OCI-LY7 (cell line): ENCODE measurements at regions not wholly inside any gene's neighbourhood (a gene's known extent, or its start where the extent isn't known, plus 50 kb on each side); places are given as distances from the start of the nearest gene placed in this dataset. TPM values are rescaled to one million over a fixed set of nuclear protein-coding genes. Genes with fewer than 3 reads are reported as not detected.
"Not testable (repeated sequence)": the region's sequence is repeated elsewhere in the genome, so short reads cannot be mapped to it uniquely, and the experiment has no call there.

Experiments used
- BruUV-seq: library from RNA; stranded (reverse); fragments of 400-500 nt; replicated peaks from 2 replicates; lab custom pipeline; 2021; lab: Mats Ljungman, UMichigan
- CTCF ChIA-PET: fragments of 300-600 bp; sonication (Branson Sonifier 250); formaldehyde crosslinking; loops from one replicate; lab custom pipeline; 2022; ENCODE audit warnings: antibody characterized with exemption; ENCODE audit not compliant: unreplicated experiment; lab: Charles Lee
- POLR2A ChIA-PET: fragments of 300-600 bp; sonication (Branson Sonifier 250); formaldehyde crosslinking; loops from one replicate; lab custom pipeline; 2022; ENCODE audit warnings: antibody characterized with exemption; lab: Charles Lee
- DNase-seq: peaks from one replicate; pipeline ENCODE4 v3.0.0-alpha.2; 2015; ENCODE audit warnings: low spot score
- H2AFZ ChIP-seq: fragments of 200-600 bp; sonication (generic), shearing (Covaris generic); 2 replicates; pipeline ENCODE4 v1.6.1; 2014; ENCODE audit warnings: mild to moderate bottlenecking, antibody characterized with exemption, low read length, moderate library complexity
- H3K27ac ChIP-seq: fragments of 200-600 bp; sonication (generic); 2 replicates; pipeline ENCODE4 v1.5.1; 2014; ENCODE audit warnings: mixed run types, low read depth, mild to moderate bottlenecking, moderate library complexity, low read length, inconsistent platforms; ENCODE audit not compliant: poor library complexity, severe bottlenecking
- H3K36me3 ChIP-seq: fragments of 200-600 bp; sonication (generic); 2 replicates; pipeline ENCODE4 v1.6.1; 2014; ENCODE audit warnings: mild to moderate bottlenecking, antibody characterized with exemption, low read length, moderate library complexity, mixed read lengths; ENCODE audit not compliant: insufficient read depth
- H3K4me1 ChIP-seq: fragments of 200-600 bp; sonication (generic); 2 replicates; pipeline ENCODE4 v1.5.1; 2014; ENCODE audit warnings: mild to moderate bottlenecking, low read length; ENCODE audit not compliant: insufficient read depth, poor library complexity, severe bottlenecking
- H3K4me2 ChIP-seq: fragments of 200-600 bp; sonication (generic); 2 replicates; pipeline ENCODE4 v1.6.1; 2014; ENCODE audit warnings: mild to moderate bottlenecking, low read length
- H3K4me3 ChIP-seq: fragments of 200-600 bp; sonication (generic); 2 replicates; pipeline ENCODE4 v1.5.1; 2014; ENCODE audit warnings: mild to moderate bottlenecking, low read depth, low read length; ENCODE audit not compliant: poor library complexity, severe bottlenecking
- H3K79me2 ChIP-seq: fragments of 200-600 bp; sonication (generic); 2 replicates; pipeline ENCODE4 v1.6.1; 2016; ENCODE audit warnings: low read depth, mild to moderate bottlenecking, low read length, moderate library complexity, mixed read lengths; ENCODE audit not compliant: insufficient read depth
- H3K9me2 ChIP-seq: fragments of 200-600 bp; sonication (generic); 2 replicates; pipeline ENCODE4 v1.6.1; 2016; ENCODE audit warnings: mild to moderate bottlenecking, low read length, mixed read lengths; ENCODE audit not compliant: insufficient read depth
- H3K9me3 ChIP-seq: fragments of 200-600 bp; sonication (generic); 2 replicates; pipeline ENCODE4 v1.6.1; 2014; ENCODE audit warnings: mild to moderate bottlenecking, mixed run types, low read length, mixed read lengths
- H4K20me1 ChIP-seq: fragments of 200-600 bp; sonication (generic); 2 replicates; pipeline ENCODE4 v1.6.1; 2014; ENCODE audit warnings: mild to moderate bottlenecking, antibody characterized with exemption, low read length, moderate library complexity, mixed read lengths; ENCODE audit not compliant: insufficient read depth
- CTCF ChIP-seq: fragments of 200-600 bp; sonication (generic); conservative IDR thresholded peaks from 2 replicates; pipeline ENCODE4 v1.5.1; 2014; ENCODE audit warnings: mild to moderate bottlenecking, antibody characterized with exemption, low read length, moderate library complexity, mixed read lengths
- EZH2phosphoT487 ChIP-seq: fragments of 200-600 bp; sonication (generic); IDR thresholded peaks from 2 replicates; pipeline ENCODE4 v1.6.1; 2018; ENCODE audit warnings: low read depth, borderline replicate concordance, mild to moderate bottlenecking, mixed run types, antibody characterized with exemption, low read length, moderate library complexity, mixed read lengths
- intact Hi-C: fragments of 100-400 bp; cut with micrococcal nuclease; formaldehyde crosslinking; loops from one replicate; pipeline ENCODE4 v1.10.0; 2022; ENCODE audit not compliant: unreplicated experiment
- small RNA-seq: library from RNA; depleted of rRNA; stranded (forward); fragments of <200 nt; gene quantifications from one replicate; pipeline ENCODE3, GENCODE V24; 2014

GRCh38 chr5:107726896-107727295 lies 56.2 kb upstream of the EFNA5 start:
- H3K4me3 ChIP-seq = no peak overlapping the region
- H3K36me3 ChIP-seq = no peaks in the 10 kb centered on the region
- no peak for DNase-seq
- POLR2A ChIA-PET = interaction anchor here (1.0 kb wide), 1 partner anchor 16 kb away, joined by 4 read pairs; no protein-coding TSS in a partner anchor
- H3K9me3 ChIP-seq = no peaks in the 10 kb centered on the region
- no peaks in the 10 kb centered on the region for H4K20me1 ChIP-seq
- TF ChIP-seq CTCF (no peak), EZH2phosphoT487 (no peak)
- intact Hi-C loops = no loop called here
- CTCF ChIA-PET = no interaction called here
- BruUV-seq = no TSS peak
- no peak overlapping the region for H3K27ac ChIP-seq
- no peaks in the 10 kb centered on the region for H3K9me2 ChIP-seq
- H3K4me2 ChIP-seq = no peak overlapping the region
- H3K79me2 ChIP-seq = no peaks in the 10 kb centered on the region
- H3K4me1 ChIP-seq = no peaks in the 10 kb centered on the region
- no peak overlapping the region for H2AFZ ChIP-seq

GRCh38 chr5:107724642-107725041 lies 53.9 kb upstream of the EFNA5 start:
- intact Hi-C loops = no loop called here
- Histone ChIP-seq H3K4me2 (no peak overlapping the region), H3K27ac (no peak overlapping the region), H3K4me1 (no peaks in the 10 kb centered on the region), H3K9me2 (no peaks in the 10 kb centered on the region), H3K36me3 (no peaks in the 10 kb centered on the region), H4K20me1 (no peaks in the 10 kb centered on the region), H2AFZ (no peak overlapping the region), H3K4me3 (no peak overlapping the region), H3K9me3 (no peaks in the 10 kb centered on the region), H3K79me2 (no peaks in the 10 kb centered on the region)
- no peak for DNase-seq
- BruUV-seq = no TSS peak
- POLR2A ChIA-PET = no interaction called here
- TF ChIP-seq CTCF = no peak
- TF ChIP-seq EZH2phosphoT487 = no peak
- CTCF ChIA-PET = no interaction called here

- H3K4me2 ChIP-seq, H3K4me1 ChIP-seq, H3K9me2 ChIP-seq, H4K20me1 ChIP-seq, CTCF ChIA-PET, H2AFZ ChIP-seq, H3K36me3 ChIP-seq, DNase-seq, intact Hi-C loops, BruUV-seq, H3K79me2 ChIP-seq, H3K27ac ChIP-seq, H3K9me3 ChIP-seq, H3K4me3 ChIP-seq: not testable (repeated sequence)
- POLR2A ChIA-PET = interaction anchor here (1.2 kb wide), 1 partner anchor 15 kb away, joined by 5 read pairs; no protein-coding TSS in a partner anchor
Observed at GRCh38 chr5:107721241-107721640, 50.5 kb upstream of the EFNA5 start.

Small RNA genes in the stretch of these regions (small RNA-seq; reads per million reads assigned to genes)
- not detected for gene RN7SL782P
